Effector memory CD8-positive, alpha-beta T cell (primary cell): ENCODE measurements at regions not wholly inside any gene's neighbourhood (a gene's known extent, or its start where the extent isn't known, plus 50 kb on each side); places are given as distances from the start of the nearest gene placed in this dataset.
"Not testable (repeated sequence)": the region's sequence is repeated elsewhere in the genome, so short reads cannot be mapped to it uniquely, and the experiment has no call there.

Experiments used
- ATAC-seq: fragments of 150-1000 bp; cut with Tn5 transposase; replicated peaks from 2 replicates; pipeline ENCODE4 v1.10.0; 2021; ENCODE audit warnings: mild to moderate bottlenecking, moderate library complexity
- DNase-seq, 3 experiments: peaks; one replicate each; pipeline ENCODE4 v3.0.0; 2021
- H3K27ac Mint-ChIP-seq, 2 donors: one replicate each; pipeline ENCODE4 v1.8.0; 2022; ENCODE audit warnings: mild to moderate bottlenecking in 2 of 2, mixed read lengths in 2 of 2, moderate library complexity in 2 of 2
- H3K27me3 Mint-ChIP-seq, 2 donors: one replicate each; pipeline ENCODE4 v1.8.0; 2022; ENCODE audit warnings: mixed read lengths in 2 of 2
- H3K36me3 Mint-ChIP-seq: one replicate; pipeline ENCODE4 v1.8.0; 2022; ENCODE audit warnings: mild to moderate bottlenecking, moderate library complexity, mixed read lengths; ENCODE audit not compliant: insufficient read depth
- H3K4me1 Mint-ChIP-seq, 2 donors: one replicate each; pipeline ENCODE4 v1.8.0; 2022; ENCODE audit warnings: low read depth in 2 of 2, mixed read lengths in 2 of 2
- H3K4me3 Mint-ChIP-seq, 2 donors: one replicate each; pipeline ENCODE4 v1.8.0; 2022; ENCODE audit warnings: mild to moderate bottlenecking in 2 of 2, mixed read lengths in 2 of 2, moderate library complexity in 2 of 2
- H3K9me3 Mint-ChIP-seq, 2 donors: one replicate each; pipeline ENCODE4 v1.8.0; 2022; ENCODE audit warnings: mixed read lengths in 2 of 2

DNA sequence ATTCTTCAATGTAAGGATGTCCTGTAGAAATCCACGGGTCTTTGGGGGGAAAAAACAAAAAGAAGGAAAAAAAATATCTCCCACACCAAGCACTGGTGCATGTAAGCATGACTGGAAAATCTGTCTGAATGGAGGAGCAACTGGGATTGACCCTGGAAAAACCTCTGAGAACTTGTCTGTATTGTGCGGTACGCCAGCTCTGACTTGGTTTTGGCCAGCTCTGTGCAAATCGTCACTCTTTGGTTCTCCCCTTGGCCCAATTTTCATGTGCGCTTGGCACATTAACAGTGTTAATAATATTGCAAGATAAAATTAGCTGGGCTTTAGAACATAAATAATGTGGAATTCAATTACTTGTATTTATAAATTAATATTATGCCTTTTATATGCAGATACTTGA lies 231.2 kb upstream of the HAND2 start:
- Mint-ChIP-seq H3K9me3 (peaks cover 5 to 6% of the 10 kb centered on the region in 2 donors), H3K27ac (no peak overlapping the region), H3K36me3 (no peaks in the 10 kb centered on the region), H3K4me1 (no peaks in the 10 kb centered on the region), H3K4me3 (no peak overlapping the region), H3K27me3 (peaks cover 0 to 9% of the 10 kb centered on the region in 2 donors)
- ATAC-seq, result no peak
- DNase-seq, result no peak

DNA sequence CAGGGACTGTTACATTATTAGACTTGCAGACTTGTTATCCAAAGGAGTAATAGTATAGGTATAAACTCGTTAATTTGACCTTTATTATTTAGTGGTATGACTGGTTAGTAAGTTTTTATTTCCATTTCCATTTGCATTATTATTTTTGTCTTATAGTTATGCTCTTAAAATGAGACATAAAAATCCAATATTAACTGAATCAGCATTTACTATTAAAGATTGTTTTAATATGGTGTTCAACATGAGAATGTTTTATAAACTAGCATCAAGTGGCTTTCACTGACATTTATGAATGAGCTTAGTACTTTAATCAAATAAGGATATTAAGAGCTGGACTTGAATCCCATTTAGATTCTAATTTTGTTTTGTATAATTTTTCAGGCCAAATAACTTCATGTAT lies 228.1 kb upstream of the HAND2 start:
- Mint-ChIP-seq H3K27ac (no peak overlapping the region), H3K36me3 (no peaks in the 10 kb centered on the region), H3K9me3 (peaks cover 0 to 5% of the 10 kb centered on the region in 2 donors), H3K4me1 (no peaks in the 10 kb centered on the region), H3K4me3 (no peak overlapping the region), H3K27me3 (peaks cover 0 to 9% of the 10 kb centered on the region in 2 donors)
- ATAC-seq (no peak), DNase-seq (no peak)

DNA sequence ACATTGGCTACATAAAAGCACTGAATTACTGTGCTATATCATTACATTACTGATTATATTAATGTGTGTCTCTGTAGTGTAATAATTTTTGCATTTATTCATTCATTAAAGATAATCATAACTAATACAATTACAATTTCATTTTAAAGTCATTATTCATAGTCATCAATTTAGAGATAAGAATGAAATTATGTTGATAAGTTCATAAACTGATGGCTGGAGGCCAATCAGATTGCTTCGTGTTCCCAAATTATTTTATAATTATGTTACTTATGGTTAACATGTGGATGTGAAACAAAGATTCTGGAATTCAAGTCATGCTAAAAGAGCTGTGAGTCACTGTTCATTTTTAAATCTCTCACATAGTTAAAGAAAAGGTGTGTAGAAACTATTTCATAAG lies 223.4 kb upstream of the HAND2 start:
- Mint-ChIP-seq H3K4me3 (no peak overlapping the region), H3K9me3 (no peaks in the 10 kb centered on the region), H3K4me1 (no peaks in the 10 kb centered on the region), H3K36me3 (no peaks in the 10 kb centered on the region), H3K27me3 (no peaks in the 10 kb centered on the region), H3K27ac (no peak overlapping the region)
- DNase-seq (no peak), ATAC-seq (no peak)

DNA sequence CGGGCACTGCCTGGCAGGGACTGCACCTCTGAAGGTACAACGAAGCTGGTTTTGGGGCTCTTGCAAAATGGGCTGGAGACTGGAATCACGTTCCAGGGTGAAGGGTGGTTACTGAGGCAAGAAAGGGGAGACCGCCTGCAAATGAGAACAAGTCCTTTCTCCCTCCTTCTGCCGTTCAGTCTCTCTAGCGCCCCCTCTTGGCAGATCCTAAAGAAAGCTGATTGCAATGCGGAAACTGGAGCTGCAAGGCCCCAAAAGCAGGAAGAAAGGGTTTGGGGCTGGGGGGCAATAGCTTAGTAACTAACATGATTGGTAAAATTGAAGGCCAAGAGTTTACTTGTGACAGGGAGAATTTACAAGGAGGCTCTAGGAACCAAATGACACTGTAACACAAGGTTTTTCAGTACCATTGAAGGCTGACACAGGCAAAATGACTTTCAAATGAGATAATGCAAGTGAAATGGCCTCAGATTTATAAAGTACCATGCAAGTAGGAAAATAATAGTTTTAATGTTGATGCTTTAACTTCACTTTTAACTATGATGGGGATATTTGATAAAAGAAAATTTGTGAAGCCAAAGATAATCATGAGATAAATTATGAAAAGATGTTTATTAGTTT lies 222.7 kb upstream of the HAND2 start:
- H3K9me3 Mint-ChIP-seq, result no peaks in the 10 kb centered on the region
- no peaks in the 10 kb centered on the region for H3K27me3 Mint-ChIP-seq
- H3K36me3 Mint-ChIP-seq, result no peaks in the 10 kb centered on the region
- no peak for ATAC-seq
- no peak for DNase-seq
- H3K4me3 Mint-ChIP-seq, result no peak overlapping the region
- no peak overlapping the region for H3K27ac Mint-ChIP-seq
- no peaks in the 10 kb centered on the region for H3K4me1 Mint-ChIP-seq

DNA sequence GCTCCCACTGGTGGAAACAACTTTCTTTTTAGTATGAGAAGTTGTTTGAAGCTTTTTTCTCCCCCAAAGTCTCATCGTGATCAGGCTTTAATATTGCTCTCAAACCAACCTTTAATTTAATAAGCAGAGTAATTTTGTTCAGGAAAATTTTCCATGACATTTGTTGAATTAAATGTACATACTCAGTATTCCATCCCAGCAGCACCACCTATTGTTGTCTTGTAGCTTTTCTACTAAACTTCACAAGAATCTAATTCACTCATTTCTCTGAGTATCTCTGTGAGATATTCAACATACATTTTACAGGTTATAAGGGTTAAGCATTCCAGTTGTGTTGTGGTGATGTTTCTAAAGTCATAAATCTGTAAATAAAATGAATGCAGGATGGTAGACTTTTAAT lies 218.3 kb upstream of the HAND2 start:
- DNase-seq (no peak), ATAC-seq (no peak)
- Mint-ChIP-seq H3K27me3 (no peaks in the 10 kb centered on the region), H3K4me3 (no peak overlapping the region), H3K36me3 (no peaks in the 10 kb centered on the region), H3K4me1 (no peaks in the 10 kb centered on the region), H3K27ac (no peak overlapping the region), H3K9me3 (no peaks in the 10 kb centered on the region)

DNA sequence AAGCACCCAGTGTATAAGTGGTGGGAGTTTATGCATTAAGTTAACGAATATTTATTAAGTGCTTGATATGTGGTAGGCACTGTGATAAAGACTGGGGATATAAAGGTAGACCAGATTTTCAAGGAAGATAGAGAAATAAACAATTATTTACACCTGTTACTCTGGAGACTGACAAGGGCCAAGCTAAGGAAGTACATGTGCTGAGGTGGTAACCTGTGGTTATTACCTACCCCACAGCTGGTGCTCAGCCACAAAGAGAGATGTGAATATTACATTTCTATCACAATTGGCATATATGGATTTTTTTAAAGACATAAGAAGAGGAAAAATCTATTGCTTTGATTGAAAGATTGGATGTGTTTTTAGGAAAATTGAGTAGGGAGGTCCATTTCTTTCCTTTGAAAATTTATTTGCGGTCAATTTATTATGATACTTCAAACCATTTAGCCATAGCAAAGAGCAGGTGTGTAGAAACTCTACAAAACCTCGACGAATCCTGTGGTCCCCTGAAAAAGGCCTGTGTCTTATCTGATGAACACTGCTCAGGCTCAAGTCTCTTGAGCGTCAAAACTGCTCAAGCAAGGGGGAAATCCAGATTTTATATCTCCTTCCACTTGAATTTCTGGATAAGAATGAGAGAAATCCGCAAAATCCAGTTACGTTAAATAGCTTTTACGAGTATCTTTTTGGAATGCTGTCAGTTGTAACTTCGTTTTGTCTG lies 217.7 kb upstream of the HAND2 start:
- H3K4me1 Mint-ChIP-seq, result no peaks in the 10 kb centered on the region
- H3K4me3 Mint-ChIP-seq, result no peak overlapping the region
- no peak for DNase-seq
- no peaks in the 10 kb centered on the region for H3K9me3 Mint-ChIP-seq
- no peak overlapping the region for H3K27ac Mint-ChIP-seq
- no peaks in the 10 kb centered on the region for H3K27me3 Mint-ChIP-seq
- H3K36me3 Mint-ChIP-seq, result no peaks in the 10 kb centered on the region
- no peak for ATAC-seq

DNA sequence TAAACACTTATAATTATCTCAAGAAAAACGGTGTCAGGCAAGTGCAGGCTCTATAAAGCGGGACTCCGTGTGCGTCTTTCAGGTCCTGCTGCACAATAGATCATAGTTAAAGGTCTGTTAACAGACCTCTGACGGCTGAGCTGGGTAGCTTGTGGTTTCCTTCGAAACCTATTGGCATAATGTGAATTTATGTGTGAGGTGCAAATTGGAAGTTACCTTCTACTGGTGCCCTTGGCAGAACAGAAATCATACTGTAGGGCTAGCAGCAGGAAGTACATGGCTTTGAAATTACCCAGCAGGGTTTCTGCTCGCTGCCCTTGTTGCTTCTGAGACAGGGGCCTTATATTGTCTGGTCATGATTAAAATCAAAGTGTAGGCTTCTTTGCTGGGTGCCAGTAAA lies 216.4 kb upstream of the HAND2 start:
- no peak for ATAC-seq
- no peaks in the 10 kb centered on the region for H3K4me1 Mint-ChIP-seq
- no peak for DNase-seq
- H3K4me3 Mint-ChIP-seq, result no peak overlapping the region
- no peak overlapping the region for H3K27ac Mint-ChIP-seq
- no peaks in the 10 kb centered on the region for H3K36me3 Mint-ChIP-seq
- H3K9me3 Mint-ChIP-seq, result no peaks in the 10 kb centered on the region
- no peaks in the 10 kb centered on the region for H3K27me3 Mint-ChIP-seq

DNA sequence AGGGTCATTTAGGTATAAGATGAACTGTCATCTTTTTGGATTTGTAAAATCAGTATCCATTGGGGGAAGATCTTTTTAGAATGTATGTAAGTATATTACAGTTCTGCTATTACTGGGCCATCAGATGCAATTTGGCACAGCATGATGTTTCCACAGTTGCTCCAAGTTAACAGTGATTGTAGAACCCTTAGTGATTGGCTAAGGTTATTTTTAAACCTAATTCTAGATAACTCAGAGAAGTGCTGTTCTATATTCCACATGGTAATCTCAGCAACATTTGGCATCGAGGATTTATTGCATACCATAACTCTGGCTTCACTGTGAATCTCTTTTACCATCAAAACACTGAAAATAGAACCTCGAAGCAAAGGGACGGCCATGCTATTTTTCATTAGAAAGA lies 215.7 kb upstream of the HAND2 start:
- Mint-ChIP-seq H3K9me3 (no peaks in the 10 kb centered on the region), H3K4me1 (no peaks in the 10 kb centered on the region), H3K36me3 (no peaks in the 10 kb centered on the region), H3K27ac (no peak overlapping the region), H3K4me3 (no peak overlapping the region), H3K27me3 (no peaks in the 10 kb centered on the region)
- no peak for ATAC-seq
- DNase-seq, result no peak

DNA sequence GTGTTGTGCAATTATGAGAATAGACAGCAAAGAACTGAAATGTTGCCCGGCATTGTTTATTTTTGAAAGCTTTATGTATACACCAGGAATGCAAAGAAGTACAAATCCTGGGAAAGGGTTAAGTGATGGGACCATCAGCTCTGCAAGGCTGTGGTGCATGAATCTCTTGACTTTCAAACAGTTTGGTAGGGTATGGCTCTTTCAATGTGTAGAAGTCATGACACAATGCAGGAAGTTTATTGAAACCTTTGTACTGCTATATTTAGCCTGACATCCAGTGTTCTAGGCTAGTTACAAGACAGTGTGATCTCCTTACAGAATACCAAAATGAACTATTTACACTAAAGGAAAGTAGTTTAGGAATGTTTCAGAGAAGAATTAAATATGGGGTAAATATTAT lies 206.8 kb upstream of the HAND2 start:
- Mint-ChIP-seq H3K4me1 (no peaks in the 10 kb centered on the region), H3K27ac (no peak overlapping the region), H3K36me3 (no peaks in the 10 kb centered on the region), H3K4me3 (no peak overlapping the region), H3K27me3 (no peaks in the 10 kb centered on the region), H3K9me3 (peaks cover 0 to 3% of the 10 kb centered on the region in 2 donors)
- ATAC-seq (no peak), DNase-seq (no peak)

DNA sequence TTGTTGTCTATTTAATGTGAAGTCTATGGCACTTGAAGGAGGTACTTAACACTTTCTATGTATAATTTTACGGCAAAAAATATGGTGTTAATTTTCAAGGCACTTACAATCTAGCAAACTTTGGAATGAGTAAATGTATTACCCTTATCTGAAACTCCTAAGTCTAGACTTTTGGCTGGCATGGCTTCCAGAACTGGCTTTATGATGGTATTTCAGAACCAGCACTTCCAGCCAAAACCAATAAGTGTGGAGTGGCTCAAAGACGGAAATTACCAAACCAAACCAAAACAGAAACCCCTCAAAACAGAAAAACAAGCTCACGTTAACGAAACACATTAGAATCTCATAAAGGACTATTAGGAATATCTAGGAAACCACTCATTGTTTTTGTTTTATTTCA lies 205.6 kb upstream of the HAND2 start:
- no peaks in the 10 kb centered on the region for H3K4me1 Mint-ChIP-seq
- no peaks in the 10 kb centered on the region for H3K27me3 Mint-ChIP-seq
- no peak overlapping the region for H3K4me3 Mint-ChIP-seq
- no peak overlapping the region for H3K27ac Mint-ChIP-seq
- DNase-seq (no peak), ATAC-seq (no peak)
- no peaks in the 10 kb centered on the region for H3K36me3 Mint-ChIP-seq
- peaks cover 0 to 3% of the 10 kb centered on the region in 2 donors for H3K9me3 Mint-ChIP-seq

DNA sequence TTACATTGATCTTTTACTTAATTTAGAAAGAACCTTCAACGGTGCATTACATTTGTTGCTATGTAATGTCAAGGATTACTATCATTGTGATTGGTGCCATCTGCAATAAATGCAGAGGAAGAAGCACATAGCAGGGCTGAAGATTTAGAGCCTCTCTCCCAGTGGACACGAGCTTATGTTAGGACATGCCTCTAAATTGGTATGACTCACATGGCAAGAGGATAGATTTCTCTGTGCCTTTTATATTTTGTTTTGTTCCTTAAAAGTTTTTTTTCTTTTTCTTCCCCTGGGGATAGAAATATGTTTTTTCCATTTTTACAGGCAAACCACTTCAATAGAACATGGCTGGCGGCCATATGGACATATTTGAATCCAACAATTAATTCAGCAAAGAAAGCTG lies 205.0 kb upstream of the HAND2 start:
- H3K27me3 Mint-ChIP-seq, result no peaks in the 10 kb centered on the region
- ATAC-seq, result no peak
- H3K4me1 Mint-ChIP-seq, result no peaks in the 10 kb centered on the region
- DNase-seq, result no peak
- no peaks in the 10 kb centered on the region for H3K36me3 Mint-ChIP-seq
- H3K9me3 Mint-ChIP-seq, result peaks cover 0 to 3% of the 10 kb centered on the region in 2 donors
- no peak overlapping the region for H3K4me3 Mint-ChIP-seq
- no peak overlapping the region for H3K27ac Mint-ChIP-seq

DNA sequence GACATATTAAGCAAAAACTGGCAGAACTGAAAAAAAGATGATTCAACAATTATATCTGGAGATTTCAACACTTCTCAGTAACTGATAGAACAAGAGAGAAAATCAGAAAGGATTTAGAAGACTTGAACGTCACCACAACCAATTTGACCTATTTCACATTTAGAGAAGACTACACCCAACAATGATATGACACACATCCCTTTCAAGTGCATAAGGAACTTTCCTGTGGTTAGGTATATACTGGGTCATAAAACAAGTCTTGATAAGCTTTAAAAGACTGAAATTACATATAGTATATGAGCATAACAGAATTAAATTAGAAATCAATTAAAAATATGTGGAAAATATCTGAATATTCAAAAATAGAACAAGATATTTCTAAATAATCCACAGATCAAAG lies 201.2 kb upstream of the HAND2 start:
- H3K27ac Mint-ChIP-seq, result no peak overlapping the region
- no peak for DNase-seq
- no peaks in the 10 kb centered on the region for H3K36me3 Mint-ChIP-seq
- no peaks in the 10 kb centered on the region for H3K27me3 Mint-ChIP-seq
- H3K9me3 Mint-ChIP-seq, result peaks cover 8 to 10% of the 10 kb centered on the region in 2 donors
- H3K4me1 Mint-ChIP-seq, result no peaks in the 10 kb centered on the region
- no peak overlapping the region for H3K4me3 Mint-ChIP-seq
- no peak for ATAC-seq

DNA sequence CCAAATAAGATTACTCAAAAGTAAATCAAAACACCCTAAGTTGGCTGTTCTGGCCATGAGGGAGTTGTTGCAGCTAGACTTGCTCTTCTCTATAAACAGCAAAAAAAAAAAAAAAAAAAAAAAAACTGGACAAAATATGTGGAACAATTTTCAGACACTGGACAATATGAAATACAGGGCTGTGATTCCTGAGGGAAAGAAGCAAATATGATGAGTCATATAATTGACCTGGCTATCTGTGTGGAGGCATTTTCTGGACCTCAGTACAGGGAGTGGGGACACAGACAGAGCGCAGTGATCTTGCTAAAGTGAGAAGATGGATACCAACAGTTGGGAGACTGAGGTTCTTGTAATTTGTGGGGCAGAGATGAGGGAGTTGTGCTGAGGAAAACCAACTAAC lies 192.0 kb upstream of the HAND2 start:
- no peaks in the 10 kb centered on the region for H3K36me3 Mint-ChIP-seq
- H3K27me3 Mint-ChIP-seq, result no peaks in the 10 kb centered on the region
- DNase-seq (no peak), ATAC-seq (no peak)
- H3K4me1 Mint-ChIP-seq, result no peaks in the 10 kb centered on the region
- no peak overlapping the region for H3K4me3 Mint-ChIP-seq
- peaks cover 5 to 7% of the 10 kb centered on the region in 2 donors for H3K9me3 Mint-ChIP-seq
- no peak overlapping the region for H3K27ac Mint-ChIP-seq

DNA sequence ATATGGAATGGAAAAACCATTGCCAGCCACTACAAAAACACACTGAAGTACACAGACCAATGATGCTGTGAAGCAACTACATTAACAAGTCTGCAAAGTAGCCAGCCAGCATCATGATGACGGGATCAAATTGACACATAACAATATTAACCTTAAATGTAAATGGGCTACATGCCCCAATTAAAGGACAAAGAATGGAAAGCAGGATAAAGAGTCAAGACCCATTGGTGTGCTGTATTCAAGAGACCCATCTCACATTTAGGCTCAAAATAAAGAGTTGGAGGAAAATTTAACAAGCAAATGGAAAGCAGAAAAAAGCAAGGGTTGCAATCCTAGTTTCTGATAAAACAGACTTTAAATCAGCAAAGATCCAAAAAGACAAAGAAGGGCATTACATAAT lies 188.5 kb upstream of the HAND2 start:
- not testable (repeated sequence) for H3K27me3 Mint-ChIP-seq, ATAC-seq, DNase-seq

More for the DNA sequence above, 188.5 kb upstream of the HAND2 start:
- H3K27ac Mint-ChIP-seq, H3K4me3 Mint-ChIP-seq, H3K4me1 Mint-ChIP-seq, H3K36me3 Mint-ChIP-seq, H3K9me3 Mint-ChIP-seq: not testable (repeated sequence)
